ENCODE measurements at regions not wholly inside any gene's neighbourhood (a gene's known extent, or its start where the extent isn't known, plus 50 kb on each side); places are given as distances from the start of the nearest gene placed in this dataset.

GRCh38 chr2:72012886-72013574 lies 134.6 kb downstream of the CYP26B1 start:
- Histone ChIP-seq H3K27me3 (no peaks in the 10 kb centered on the region), H3K4me3 (no peak overlapping the region), H3K36me3 (no peaks in the 10 kb centered on the region), H3K9me3 (no peaks in the 10 kb centered on the region)
- no peak for DNase-seq

- Histone ChIP-seq H3K9me3 (no peaks in the 10 kb centered on the region), H3K36me3 (no peaks in the 10 kb centered on the region), H3K4me3 (no peak overlapping the region), H3K27me3 (no peaks in the 10 kb centered on the region)
- DNase-seq, result no peak
Measured at GRCh38 chr2:72011791-72012190, 135.9 kb downstream of the CYP26B1 start.

GRCh38 chr2:72011370-72011689 lies 136.3 kb downstream of the CYP26B1 start:
- H3K4me3 ChIP-seq, result no peak overlapping the region
- DNase-seq, result no peak
- H3K36me3 ChIP-seq, result no peaks in the 10 kb centered on the region
- H3K27me3 ChIP-seq, result no peaks in the 10 kb centered on the region
- no peaks in the 10 kb centered on the region for H3K9me3 ChIP-seq

- DNase-seq, result no peak
Measured at GRCh38 chr2:72010647-72011369, 136.9 kb downstream of the CYP26B1 start.

GRCh38 chr2:72008608-72009007 lies 139.1 kb downstream of the CYP26B1 start:
- Histone ChIP-seq H3K36me3 (no peaks in the 10 kb centered on the region), H3K4me3 (no peak overlapping the region), H3K27me3 (no peaks in the 10 kb centered on the region), H3K9me3 (no peaks in the 10 kb centered on the region)
- DNase-seq, result no peak

More at GRCh38 chr2:72010647-72011369, 136.9 kb downstream of the CYP26B1 start:
- no peaks in the 10 kb centered on the region for H3K36me3 ChIP-seq
- H3K4me3 ChIP-seq, result no peak overlapping the region
- H3K27me3 ChIP-seq, result no peaks in the 10 kb centered on the region
- H3K9me3 ChIP-seq, result no peaks in the 10 kb centered on the region

GRCh38 chr2:72007402-72007801 lies 140.3 kb downstream of the CYP26B1 start:
- H3K36me3 ChIP-seq, result no peaks in the 10 kb centered on the region
- H3K9me3 ChIP-seq, result no peaks in the 10 kb centered on the region
- no peak for DNase-seq
- no peaks in the 10 kb centered on the region for H3K27me3 ChIP-seq
- no peak overlapping the region for H3K4me3 ChIP-seq

- Histone ChIP-seq H3K9me3 (no peaks in the 10 kb centered on the region), H3K36me3 (no peaks in the 10 kb centered on the region), H3K27me3 (no peaks in the 10 kb centered on the region), H3K4me3 (no peak overlapping the region)
- no peak for DNase-seq
Measured at GRCh38 chr2:72006188-72006736, 141.4 kb downstream of the CYP26B1 start.

GRCh38 chr2:72004976-72005375 lies 142.7 kb downstream of the CYP26B1 start:
- no peak overlapping the region for H3K4me3 ChIP-seq
- no peaks in the 10 kb centered on the region for H3K9me3 ChIP-seq
- DNase-seq, result no peak
- no peaks in the 10 kb centered on the region for H3K36me3 ChIP-seq
- H3K27me3 ChIP-seq, result no peaks in the 10 kb centered on the region

- Histone ChIP-seq H3K27me3 (no peaks in the 10 kb centered on the region), H3K9me3 (no peaks in the 10 kb centered on the region), H3K36me3 (no peaks in the 10 kb centered on the region), H3K4me3 (no peak overlapping the region)
- no peak for DNase-seq
Measured at GRCh38 chr2:72004201-72004915, 143.3 kb downstream of the CYP26B1 start.

- no peaks in the 10 kb centered on the region for H3K27me3 ChIP-seq
- H3K4me3 ChIP-seq, result no peak overlapping the region
- no peaks in the 10 kb centered on the region for H3K9me3 ChIP-seq
- DNase-seq, result no peak
- no peaks in the 10 kb centered on the region for H3K36me3 ChIP-seq
Measured at GRCh38 chr2:72003796-72004195, 143.9 kb downstream of the CYP26B1 start.

- no peak for DNase-seq
- no peaks in the 10 kb centered on the region for H3K9me3 ChIP-seq
- H3K4me3 ChIP-seq, result no peak overlapping the region
- no peaks in the 10 kb centered on the region for H3K36me3 ChIP-seq
- no peaks in the 10 kb centered on the region for H3K27me3 ChIP-seq
Measured at GRCh38 chr2:72003124-72003523, 144.5 kb downstream of the CYP26B1 start.

- DNase-seq, result no peak
- Histone ChIP-seq H3K9me3 (no peaks in the 10 kb centered on the region), H3K4me3 (no peak overlapping the region), H3K36me3 (no peaks in the 10 kb centered on the region), H3K27me3 (no peaks in the 10 kb centered on the region)
Measured at GRCh38 chr2:72001937-72002690, 145.5 kb downstream of the CYP26B1 start.

GRCh38 chr2:72000110-72000509 lies 147.6 kb downstream of the CYP26B1 start:
- DNase-seq, result no peak
- Histone ChIP-seq H3K9me3 (no peaks in the 10 kb centered on the region), H3K4me3 (no peak overlapping the region), H3K27me3 (no peaks in the 10 kb centered on the region), H3K36me3 (no peaks in the 10 kb centered on the region)

GRCh38 chr2:71999580-71999979 lies 148.1 kb downstream of the CYP26B1 start:
- Histone ChIP-seq H3K36me3 (no peaks in the 10 kb centered on the region), H3K27me3 (no peaks in the 10 kb centered on the region), H3K9me3 (no peaks in the 10 kb centered on the region), H3K4me3 (no peak overlapping the region)
- no peak for DNase-seq

GRCh38 chr2:71997843-71998242 lies 149.8 kb downstream of the CYP26B1 start:
- no peak overlapping the region for H3K4me3 ChIP-seq

GRCh38 chr2:71995067-71995665 lies 152.5 kb downstream of the CYP26B1 start:
- Histone ChIP-seq H3K27me3 (no peaks in the 10 kb centered on the region), H3K36me3 (no peaks in the 10 kb centered on the region), H3K9me3 (no peaks in the 10 kb centered on the region), H3K4me3 (no peak overlapping the region)
- no peak for DNase-seq

More at GRCh38 chr2:71997843-71998242, 149.8 kb downstream of the CYP26B1 start:
- Histone ChIP-seq H3K27me3 (no peaks in the 10 kb centered on the region), H3K36me3 (no peaks in the 10 kb centered on the region), H3K9me3 (no peaks in the 10 kb centered on the region)
- no peak for DNase-seq
